H9 (cell line): ENCODE measurements at regions not wholly inside any gene's neighbourhood (a gene's known extent, or its start where the extent isn't known, plus 50 kb on each side); places are given as distances from the start of the nearest gene placed in this dataset.

Experiments used
- DNase-seq: peaks from one replicate; pipeline ENCODE4 v3.0.0-alpha.2; 2017
- H2AFZ ChIP-seq: one replicate; pipeline ENCODE4 v1.6.1; 2013; ENCODE audit warnings: mild to moderate bottlenecking, low read length, control low read depth, moderate library complexity
- H2AK5ac ChIP-seq: 2 replicates; pipeline ENCODE4 v1.6.1; 2013; ENCODE audit warnings: low read length, control low read depth, mixed read lengths; ENCODE audit not compliant: insufficient read length
- H2BK120ac ChIP-seq: one replicate; pipeline ENCODE4 v1.6.1; 2013; ENCODE audit warnings: low read depth, mild to moderate bottlenecking, low read length, control low read depth, inconsistent platforms; ENCODE audit not compliant: poor library complexity, severe bottlenecking
- H2BK12ac ChIP-seq: 2 replicates; pipeline ENCODE4 v1.6.1; 2013; ENCODE audit warnings: low read length, control low read depth, mixed read lengths, low read depth; ENCODE audit not compliant: insufficient read length
- H2BK15ac ChIP-seq: 2 replicates; pipeline ENCODE4 v1.6.1; 2013; ENCODE audit warnings: low read depth, low read length, control low read depth
- H2BK20ac ChIP-seq: one replicate; pipeline ENCODE4 v1.6.1; 2013; ENCODE audit warnings: low read depth, mild to moderate bottlenecking, low read length, control low read depth, inconsistent platforms; ENCODE audit not compliant: poor library complexity, severe bottlenecking
- H2BK5ac ChIP-seq: 2 replicates; pipeline ENCODE4 v1.6.1; 2013; ENCODE audit warnings: low read length, control low read depth, mixed read lengths; ENCODE audit not compliant: insufficient read length
- H3K14ac ChIP-seq: 2 replicates; pipeline ENCODE4 v1.6.1; 2013; ENCODE audit warnings: low read length, control low read depth; ENCODE audit not compliant: insufficient read depth
- H3K18ac ChIP-seq: 2 replicates; pipeline ENCODE4 v1.6.1; 2013; ENCODE audit warnings: low read depth, mild to moderate bottlenecking, mixed read lengths, low read length, control low read depth; ENCODE audit not compliant: insufficient read length
- H3K23ac ChIP-seq: 2 replicates; pipeline ENCODE4 v1.6.1; 2013; ENCODE audit warnings: low read length, control low read depth, mixed read lengths, low read depth; ENCODE audit not compliant: insufficient read length
- H3K23me2 ChIP-seq: 2 replicates; pipeline ENCODE4 v1.6.1; 2013; ENCODE audit warnings: low read depth, mild to moderate bottlenecking, mixed read lengths, low read length, control low read depth; ENCODE audit not compliant: insufficient read length, poor library complexity, severe bottlenecking
- H3K27ac ChIP-seq: 2 replicates; pipeline ENCODE4 v1.5.1; 2013; ENCODE audit warnings: low read length, control low read depth, mixed read lengths, low read depth; ENCODE audit not compliant: insufficient read length
- H3K27me3 ChIP-seq: 2 replicates; pipeline ENCODE4 v1.6.1; 2013; ENCODE audit warnings: low read length, control low read depth, inconsistent platforms; ENCODE audit not compliant: insufficient read depth
- H3K4ac ChIP-seq: 2 replicates; pipeline ENCODE4 v1.6.1; 2013; ENCODE audit warnings: low read depth, mild to moderate bottlenecking, control low read depth, inconsistent platforms, low read length, moderate library complexity
- H3K4me1 ChIP-seq: 2 replicates; pipeline ENCODE4 v1.6.1; 2013; ENCODE audit warnings: low read length, control low read depth, inconsistent platforms; ENCODE audit not compliant: insufficient read depth
- H3K4me2 ChIP-seq: 2 replicates; pipeline ENCODE4 v1.6.1; 2013; ENCODE audit warnings: low read length, control low read depth, mixed read lengths; ENCODE audit not compliant: insufficient read length, insufficient read depth
- H3K56ac ChIP-seq: 2 replicates; pipeline ENCODE4 v1.6.1; 2013; ENCODE audit warnings: low read depth, mild to moderate bottlenecking, mixed read lengths, low read length, control low read depth; ENCODE audit not compliant: insufficient read length
- H3K79me1 ChIP-seq: 2 replicates; pipeline ENCODE4 v1.6.1; 2013; ENCODE audit warnings: low read depth, mild to moderate bottlenecking, moderate library complexity, low read length, control low read depth, inconsistent platforms; ENCODE audit not compliant: insufficient read depth, poor library complexity, severe bottlenecking
- H3K79me2 ChIP-seq: 2 replicates; pipeline ENCODE4 v1.6.1; 2013; ENCODE audit warnings: low read length, control low read depth, inconsistent platforms; ENCODE audit not compliant: insufficient read depth
- H3K9ac ChIP-seq: 2 replicates; pipeline ENCODE4 v1.6.1; 2013; ENCODE audit warnings: low read length, control low read depth, mixed read lengths; ENCODE audit not compliant: insufficient read length; ENCODE audit errors: extremely low read depth
- H3K9me3 ChIP-seq: one replicate; pipeline ENCODE4 v1.6.1; 2013; ENCODE audit warnings: low read depth, low read length, inconsistent platforms; ENCODE audit not compliant: control insufficient read depth
- H3T11ph ChIP-seq: one replicate; pipeline ENCODE4 v1.6.1; 2013; ENCODE audit warnings: mild to moderate bottlenecking, low read length, control low read depth, inconsistent platforms
- H4K20me1 ChIP-seq: one replicate; pipeline ENCODE4 v1.6.1; 2013; ENCODE audit not compliant: control insufficient read depth, insufficient read length, insufficient read depth
- H4K5ac ChIP-seq: 2 replicates; pipeline ENCODE4 v1.6.1; 2013; ENCODE audit warnings: low read depth, mild to moderate bottlenecking, mixed read lengths, low read length, control low read depth; ENCODE audit not compliant: insufficient read length
- H4K8ac ChIP-seq: replicated peaks from 2 replicates; pipeline ENCODE4 v1.6.1; 2013; ENCODE audit warnings: low read length, control low read depth, mixed read lengths, low read depth; ENCODE audit not compliant: insufficient read length
- H4K91ac ChIP-seq: 2 replicates; pipeline ENCODE4 v1.6.1; 2013; ENCODE audit warnings: low read depth, mild to moderate bottlenecking, moderate library complexity, mixed read lengths, low read length, control low read depth; ENCODE audit not compliant: insufficient read length
- H3K27ac Mint-ChIP-seq, 3 experiments: 2 replicates in 2 of 3; 3 replicates in 1 of 3; pipeline ENCODE4 v1.8.0; 2020 to 2021; ENCODE audit warnings: mixed read lengths in 3 of 3, mild to moderate bottlenecking in 1 of 3, moderate library complexity in 1 of 3
- H3K27me3 Mint-ChIP-seq: 2 replicates; pipeline ENCODE4 v1.8.0; 2021; ENCODE audit warnings: low read depth, mild to moderate bottlenecking, moderate library complexity, mixed read lengths
- H3K36me3 Mint-ChIP-seq, 3 experiments: 2 replicates in 2 of 3; 3 replicates in 1 of 3; pipeline ENCODE4 v1.8.0; 2020 to 2021; ENCODE audit warnings: low read depth in 3 of 3, mixed read lengths in 3 of 3; ENCODE audit not compliant: insufficient read depth in 1 of 3
- H3K4me1 Mint-ChIP-seq, 2 experiments: 2 replicates each; pipeline ENCODE4 v1.8.0; 2020; ENCODE audit warnings: mixed read lengths in 2 of 2
- H3K4me3 Mint-ChIP-seq, 2 experiments: 2 replicates in 1 of 2; 3 replicates in 1 of 2; pipeline ENCODE4 v1.8.0; 2020 to 2021; ENCODE audit warnings: mild to moderate bottlenecking in 2 of 2, mixed read lengths in 2 of 2, moderate library complexity in 1 of 2
- H3K9me3 Mint-ChIP-seq, 2 experiments: 2 replicates in 1 of 2; 3 replicates in 1 of 2; pipeline ENCODE4 v1.8.0; 2020; ENCODE audit warnings: mild to moderate bottlenecking in 2 of 2, mixed read lengths in 2 of 2, moderate library complexity in 1 of 2
- WGBS: extraction: QIAGEN DNeasy Blood & Tissue Kit; methylation state at CpG from one replicate; pipeline ENCODE4 v1.1.7; 2013; ENCODE audit warnings: missing lambda C conversion rate, low lambda C conversion rate, mixed read lengths; ENCODE audit not compliant: insufficient read length; ENCODE audit errors: extremely low coverage; 5-methylcytosine and 5-hydroxymethylcytosine counted together
- TF ChIP-seq, protein P1 (sequence below): fragments of 200-600 bp; sonication (generic); conservative IDR thresholded peaks from 3 replicates; pipeline ENCODE4 v1.8.0; 2021; ENCODE audit warnings: antibody characterized with exemption, mild to moderate bottlenecking

DNA sequence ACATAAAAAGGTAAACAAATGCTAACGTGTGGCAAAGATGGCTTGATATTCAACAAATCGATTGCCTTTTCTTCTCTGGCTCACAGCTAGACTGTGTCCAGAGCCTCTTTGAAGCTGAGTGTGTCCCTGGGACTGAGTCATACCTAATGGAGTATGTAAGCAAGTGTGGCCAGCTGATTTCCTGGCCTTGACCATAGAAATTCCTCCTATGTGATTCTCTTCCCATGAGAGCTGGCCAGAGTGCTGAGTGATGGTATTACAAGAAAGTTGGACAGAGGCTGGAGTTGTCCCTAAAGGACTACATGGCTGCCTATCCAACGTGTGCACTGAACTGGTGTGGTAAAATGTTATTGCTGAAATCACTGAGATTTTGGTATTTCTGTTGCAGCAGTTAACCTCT, 320.1 kb upstream of the SLC10A2 start:
- no peak overlapping the region for H3K56ac ChIP-seq
- H3K79me2 ChIP-seq = no peaks in the 10 kb centered on the region
- TF ChIP-seq, protein P1, sequence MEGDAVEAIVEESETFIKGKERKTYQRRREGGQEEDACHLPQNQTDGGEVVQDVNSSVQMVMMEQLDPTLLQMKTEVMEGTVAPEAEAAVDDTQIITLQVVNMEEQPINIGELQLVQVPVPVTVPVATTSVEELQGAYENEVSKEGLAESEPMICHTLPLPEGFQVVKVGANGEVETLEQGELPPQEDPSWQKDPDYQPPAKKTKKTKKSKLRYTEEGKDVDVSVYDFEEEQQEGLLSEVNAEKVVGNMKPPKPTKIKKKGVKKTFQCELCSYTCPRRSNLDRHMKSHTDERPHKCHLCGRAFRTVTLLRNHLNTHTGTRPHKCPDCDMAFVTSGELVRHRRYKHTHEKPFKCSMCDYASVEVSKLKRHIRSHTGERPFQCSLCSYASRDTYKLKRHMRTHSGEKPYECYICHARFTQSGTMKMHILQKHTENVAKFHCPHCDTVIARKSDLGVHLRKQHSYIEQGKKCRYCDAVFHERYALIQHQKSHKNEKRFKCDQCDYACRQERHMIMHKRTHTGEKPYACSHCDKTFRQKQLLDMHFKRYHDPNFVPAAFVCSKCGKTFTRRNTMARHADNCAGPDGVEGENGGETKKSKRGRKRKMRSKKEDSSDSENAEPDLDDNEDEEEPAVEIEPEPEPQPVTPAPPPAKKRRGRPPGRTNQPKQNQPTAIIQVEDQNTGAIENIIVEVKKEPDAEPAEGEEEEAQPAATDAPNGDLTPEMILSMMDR = no peak
- no CpG with 5 or more reads among the region's 3 CpGs for WGBS
- H3K14ac ChIP-seq = no peak overlapping the region
- H3K27ac ChIP-seq = no peak overlapping the region
- H3K23ac ChIP-seq = no peak overlapping the region
- no peak overlapping the region for H4K8ac ChIP-seq
- H4K5ac ChIP-seq = no peak overlapping the region
- no peak overlapping the region for H3K4me2 ChIP-seq
- H2BK12ac ChIP-seq = no peak overlapping the region
- peaks cover 13 to 19% (median 18%) of the 10 kb centered on the region in 3 experiments; a peak in 6 of 7 replicates for H3K36me3 Mint-ChIP-seq
- H3K4me3 Mint-ChIP-seq = no peak overlapping the region
- H3K27ac Mint-ChIP-seq = no peak overlapping the region
- no peaks in the 10 kb centered on the region for H3K27me3 Mint-ChIP-seq
- H4K20me1 ChIP-seq = no peaks in the 10 kb centered on the region
- H2BK120ac ChIP-seq = no peak overlapping the region
- no peak overlapping the region for H2BK5ac ChIP-seq
- H3K79me1 ChIP-seq = no peaks in the 10 kb centered on the region
- no peak overlapping the region for H2BK20ac ChIP-seq
- H3K18ac ChIP-seq = no peak overlapping the region
- H4K91ac ChIP-seq = no peak overlapping the region
- H3K9ac ChIP-seq = no peak overlapping the region
- no peak overlapping the region for H2AK5ac ChIP-seq
- no peak for DNase-seq
- peaks cover 7% of the 10 kb centered on the region for H3K9me3 ChIP-seq
- no peak overlapping the region for H3K4ac ChIP-seq
- H3T11ph ChIP-seq = no peak overlapping the region
- no peaks in the 10 kb centered on the region for H3K27me3 ChIP-seq
- H3K4me1 Mint-ChIP-seq = peaks cover 0 to 7% of the 10 kb centered on the region in 2 experiments; a peak in 1 of 4 replicates
- H2BK15ac ChIP-seq = no peak overlapping the region
- H2AFZ ChIP-seq = no peak overlapping the region
- no peaks in the 10 kb centered on the region for H3K4me1 ChIP-seq
- H3K23me2 ChIP-seq = no peaks in the 10 kb centered on the region
- H3K9me3 Mint-ChIP-seq = peaks cover 18 to 19% of the 10 kb centered on the region in 2 experiments
